ENCODE measurements at regions not wholly inside any gene's neighbourhood (a gene's known extent, or its start where the extent isn't known, plus 50 kb on each side); places are given as distances from the start of the nearest gene placed in this dataset.

DNA sequence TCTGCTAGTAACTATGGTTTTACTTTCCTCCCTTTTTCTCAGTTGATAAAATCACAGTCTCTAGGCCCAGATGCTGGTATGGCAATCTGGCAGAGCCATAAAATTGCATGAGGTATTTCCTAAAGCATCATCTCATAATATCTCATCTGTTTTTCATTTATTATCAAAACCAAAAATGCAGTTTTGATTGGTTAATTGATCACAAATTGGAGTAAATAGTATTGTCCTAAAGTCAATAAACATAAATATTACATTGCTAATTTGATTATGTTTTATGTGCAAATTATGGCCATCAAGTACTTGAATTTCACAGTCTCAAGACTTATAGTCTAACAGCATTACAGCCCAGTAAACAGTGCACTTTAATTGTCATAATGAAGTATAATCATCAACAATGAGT lies 2365.6 kb downstream of the ARAP2 start:
- TF ChIP-seq POLR2A (IDR thresholded peaks at IDR 0.05; ENCODE audit: low read depth, low read length) (no peak), POLR2AphosphoS5 (IDR thresholded peaks at IDR 0.05; ENCODE audit: low read depth, low read length) (no peak), TAF1 (IDR thresholded peaks at IDR 0.05; ENCODE audit: borderline replicate concordance, low read depth, low read length) (no peak)
